ENCODE measurements at regions not wholly inside any gene's neighbourhood (a gene's known extent, or its start where the extent isn't known, plus 50 kb on each side); places are given as distances from the start of the nearest gene placed in this dataset.

- no peak for DNase-seq (ENCODE audit: low spot score)
Observed at GRCh38 chr11:122317305-122317704, 201.3 kb upstream of the BLID start.

DNA sequence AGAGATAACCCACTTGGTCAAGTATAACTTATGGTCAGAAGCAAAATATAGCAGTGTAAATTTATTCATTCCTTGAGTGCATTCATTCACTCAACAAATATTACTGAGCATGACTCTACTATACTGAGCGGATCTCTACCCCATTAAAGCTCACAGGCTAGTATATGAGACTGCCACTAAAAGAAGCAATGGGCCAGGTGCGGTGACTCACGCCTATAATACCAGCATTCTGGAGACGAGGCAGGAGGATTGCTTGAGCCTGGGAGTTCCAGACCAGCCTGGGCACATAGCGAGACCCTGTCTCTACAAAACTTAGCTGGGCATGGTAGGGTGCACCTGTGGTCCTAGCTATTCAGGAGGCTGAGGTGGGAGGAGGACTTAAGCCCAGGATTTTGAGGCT lies 197.6 kb upstream of the BLID start:
- DNase-seq (ENCODE audit: low spot score), result no peak

DNA sequence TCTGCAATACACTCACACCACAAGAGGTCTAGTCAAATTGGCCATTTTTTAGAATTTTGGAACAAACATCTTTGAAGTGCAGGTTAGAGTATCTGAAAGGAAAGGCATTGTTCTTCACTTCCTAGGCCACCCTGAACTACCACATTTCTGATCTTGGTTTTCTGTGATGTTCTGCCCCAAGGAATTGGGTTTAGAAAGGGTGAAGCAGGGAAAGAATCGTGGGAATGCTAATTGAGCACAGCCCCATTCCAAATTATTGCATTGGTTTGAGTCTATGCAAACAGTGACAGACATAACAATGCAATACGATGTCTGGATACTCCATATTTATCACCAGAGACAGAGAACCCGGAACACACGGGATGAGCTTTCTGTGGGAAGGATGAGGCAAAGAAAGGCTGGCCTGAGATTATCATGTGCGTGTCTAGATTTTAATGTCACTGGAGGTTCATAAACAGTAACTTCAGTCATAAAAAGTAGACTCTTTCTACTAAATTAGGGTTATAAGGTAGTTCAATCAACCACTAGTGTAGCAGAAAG lies 195.3 kb upstream of the BLID start:
- no peak for DNase-seq (ENCODE audit: low spot score)

DNA sequence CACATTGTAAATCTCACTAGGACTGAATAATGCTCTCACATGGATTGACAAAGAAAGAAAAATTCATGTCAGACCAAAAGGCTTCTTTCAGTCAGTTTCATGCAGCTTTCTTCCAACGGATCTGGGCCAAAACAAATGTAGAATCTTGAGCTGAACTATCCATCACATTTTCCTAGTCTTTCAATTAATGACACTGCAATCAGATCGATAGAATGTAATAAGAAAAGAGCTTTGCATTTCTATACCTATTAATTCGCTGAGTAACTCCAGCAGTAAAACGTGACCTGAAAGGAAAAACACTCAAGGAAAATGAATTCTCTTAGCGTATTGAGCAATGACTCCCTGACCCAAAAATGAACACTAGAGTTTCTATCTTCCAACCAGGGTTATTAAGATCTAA lies 194.8 kb upstream of the BLID start:
- DNase-seq (ENCODE audit: low spot score), result no peak

GRCh38 chr11:122309262-122309925 lies 193.4 kb upstream of the BLID start:
- no peak for DNase-seq (ENCODE audit: low spot score)

GRCh38 chr11:122308226-122308625 lies 192.2 kb upstream of the BLID start:
- DNase-seq (ENCODE audit: low spot score), result no peak

DNA sequence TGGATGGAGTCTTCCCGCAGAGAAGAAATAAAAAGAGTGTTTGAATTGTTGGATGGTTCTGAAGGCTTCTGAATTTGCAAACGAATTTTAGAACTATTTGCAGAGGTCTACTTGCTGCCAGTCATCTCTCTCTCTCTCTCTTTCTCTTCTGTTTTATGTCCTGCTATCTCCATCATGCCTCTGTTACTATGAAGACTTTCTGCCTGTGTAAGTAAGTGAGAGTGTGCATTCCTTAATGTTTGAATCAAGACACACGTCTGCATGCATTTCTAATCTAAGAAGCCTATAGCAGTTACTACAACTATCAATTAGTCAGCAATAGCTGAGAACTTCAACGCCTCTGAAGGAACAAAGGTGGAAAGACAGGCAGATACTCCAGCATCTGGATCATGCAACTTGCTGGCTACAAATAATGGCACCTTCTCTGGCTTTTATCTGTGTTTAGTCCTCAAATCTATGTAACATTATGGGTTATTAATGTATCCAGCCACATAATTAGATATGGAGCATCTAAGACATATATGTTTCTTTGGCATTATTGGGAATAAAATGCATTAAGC lies 191.5 kb upstream of the BLID start:
- DNase-seq (ENCODE audit: low spot score), result no peak

DNA sequence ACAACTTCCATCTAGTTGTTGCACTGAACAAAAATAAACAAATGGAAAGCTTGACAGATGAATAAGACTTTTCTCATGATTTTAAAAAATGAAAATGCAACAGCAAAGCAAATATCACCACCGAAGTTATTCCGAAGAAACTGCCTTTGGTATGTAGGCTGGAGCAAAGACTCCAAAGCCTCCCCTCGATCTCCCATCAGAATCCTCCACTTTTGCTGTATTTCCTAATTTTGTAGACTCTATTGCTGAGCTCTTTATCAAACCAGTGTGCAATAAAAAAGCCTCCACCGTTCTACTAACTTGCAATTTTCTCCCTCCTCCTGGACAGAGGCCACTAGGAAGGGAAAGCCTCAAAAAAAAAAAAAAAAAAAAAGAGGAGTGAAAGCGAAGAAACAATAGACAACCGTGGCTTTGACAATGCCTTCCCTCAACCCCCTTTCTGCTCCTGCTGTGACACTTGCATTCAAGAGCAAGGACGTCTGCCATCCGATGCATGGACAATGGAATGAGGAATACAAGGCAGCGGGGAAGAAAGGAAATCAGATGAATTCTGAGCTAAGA lies 190.9 kb upstream of the BLID start:
- DNase-seq (ENCODE audit: low spot score), result no peak

DNA sequence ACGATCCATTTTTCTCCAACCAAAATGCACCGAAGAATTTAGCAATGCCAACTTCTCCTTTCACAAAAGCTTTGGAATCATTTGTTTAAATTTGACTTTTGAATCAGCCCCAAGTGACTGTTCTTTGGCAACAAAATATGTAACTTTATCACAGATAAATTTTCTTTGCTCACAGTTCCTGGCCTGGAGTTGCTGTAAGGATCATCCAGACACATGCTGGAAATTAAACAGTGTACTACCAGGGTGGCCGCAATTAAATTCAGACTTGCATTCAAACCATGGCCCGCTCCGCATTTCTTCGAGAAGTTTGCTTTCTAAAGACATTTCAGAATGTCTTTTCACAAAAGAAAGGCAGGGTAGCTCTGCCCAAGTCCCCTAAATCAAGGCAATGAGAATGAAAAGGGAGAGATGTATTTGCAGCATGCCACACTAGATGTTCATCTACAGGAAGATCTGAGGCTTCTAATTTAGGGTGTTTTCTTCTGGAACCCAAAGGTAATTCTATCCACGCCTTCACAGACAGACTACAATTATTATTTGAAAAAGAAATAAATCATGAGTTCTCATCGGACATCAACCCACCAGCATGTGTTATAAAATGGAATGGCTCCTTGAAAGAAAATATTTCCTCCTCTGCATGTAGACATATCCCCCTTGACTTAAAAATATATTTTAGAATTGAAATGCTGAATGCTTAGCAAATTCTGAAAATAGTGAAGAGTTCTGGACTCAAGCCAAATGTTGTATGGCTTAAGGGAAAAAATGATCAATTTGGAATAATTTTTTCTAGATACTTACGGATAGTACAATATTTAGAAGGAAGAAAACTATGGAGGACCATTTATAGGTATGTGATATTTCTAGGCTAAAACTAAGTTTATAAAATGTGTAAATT lies 189.7 kb upstream of the BLID start:
- DNase-seq (ENCODE audit: low spot score), result no peak

GRCh38 chr11:122304973-122305372 lies 189.0 kb upstream of the BLID start:
- DNase-seq (ENCODE audit: low spot score), result no peak

DNA sequence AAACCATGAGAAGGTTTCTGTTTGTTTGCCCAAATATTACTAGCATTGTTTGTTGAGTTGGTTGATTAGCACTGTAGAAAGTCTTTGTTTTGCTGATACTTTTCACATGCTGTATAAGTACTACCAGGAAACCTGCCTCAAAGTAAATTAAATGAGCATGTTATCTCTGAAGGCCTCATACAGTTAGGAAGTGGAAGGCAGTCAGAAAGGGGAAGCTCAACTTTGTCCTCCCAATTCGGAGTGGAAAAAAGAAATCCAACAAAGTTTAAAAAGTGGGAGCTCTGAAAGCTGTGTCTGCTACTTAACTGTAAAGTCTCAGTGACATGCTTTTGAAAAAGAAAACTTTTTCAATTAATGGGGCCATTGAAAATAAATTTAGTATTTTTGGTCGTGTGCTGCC lies 188.3 kb upstream of the BLID start:
- DNase-seq (ENCODE audit: low spot score), result no peak

DNA sequence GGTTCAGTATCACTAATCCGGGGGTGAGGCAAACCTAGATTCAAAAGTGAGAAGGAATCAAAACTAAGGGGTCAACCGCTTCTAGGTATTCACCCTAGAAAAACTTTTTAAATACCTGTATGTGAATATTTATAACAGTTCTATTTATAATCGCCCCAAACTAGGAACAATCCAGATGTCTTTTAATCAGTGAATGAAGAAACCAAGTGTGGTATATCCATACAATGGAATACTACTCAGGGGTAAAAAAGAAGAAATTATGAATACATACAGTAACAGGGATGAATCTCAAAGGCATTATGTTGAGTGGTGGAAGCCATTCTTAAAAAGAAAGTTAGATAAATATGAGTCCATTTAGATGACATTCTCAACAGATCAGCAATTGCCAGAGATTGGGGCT lies 178.0 kb upstream of the BLID start:
- no peak for DNase-seq (ENCODE audit: low spot score)

DNA sequence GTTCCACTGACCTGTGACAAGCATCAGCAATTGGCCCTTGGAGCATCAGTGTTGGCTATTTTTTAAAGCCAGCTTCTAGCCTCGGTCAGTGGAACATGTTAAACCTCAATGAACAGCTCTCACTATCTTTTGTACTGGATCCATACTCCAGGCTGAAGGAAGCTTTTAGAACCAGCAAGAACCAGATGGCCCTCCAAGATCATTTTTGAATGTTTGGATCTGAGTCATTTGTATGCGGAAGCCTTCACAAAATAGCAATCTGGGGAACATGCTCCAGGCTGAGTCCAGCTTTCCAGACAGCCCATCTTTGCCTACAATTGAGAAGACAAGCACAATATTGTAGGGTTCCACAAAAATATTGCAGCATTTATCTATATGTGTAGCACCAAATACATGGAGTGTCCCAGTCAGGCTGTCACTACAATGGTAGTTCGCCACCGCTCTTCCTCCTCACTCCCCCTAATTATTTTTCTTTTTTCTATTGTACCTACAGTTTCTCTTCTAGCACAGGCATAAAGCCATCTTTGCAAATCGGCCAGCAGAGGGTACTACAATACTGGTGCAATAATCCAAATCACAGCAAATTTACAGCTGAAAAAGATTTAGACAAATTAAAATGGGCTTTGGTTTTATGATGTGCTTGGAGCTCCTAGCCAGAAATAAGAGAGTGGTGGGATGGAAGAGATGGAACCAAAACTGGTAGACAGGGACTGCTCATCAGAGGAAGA lies 177.4 kb upstream of the BLID start:
- DNase-seq (ENCODE audit: low spot score), result no peak

- no peak for DNase-seq (ENCODE audit: low spot score)
Observed at GRCh38 chr11:122287401-122287800, 171.4 kb upstream of the BLID start.

GRCh38 chr11:122285070-122285988 lies 169.3 kb upstream of the BLID start:
- DNase-seq (ENCODE audit: low spot score), result no peak

GRCh38 chr11:122280870-122281269 lies 164.9 kb upstream of the BLID start:
- DNase-seq (ENCODE audit: low spot score), result no peak

DNA sequence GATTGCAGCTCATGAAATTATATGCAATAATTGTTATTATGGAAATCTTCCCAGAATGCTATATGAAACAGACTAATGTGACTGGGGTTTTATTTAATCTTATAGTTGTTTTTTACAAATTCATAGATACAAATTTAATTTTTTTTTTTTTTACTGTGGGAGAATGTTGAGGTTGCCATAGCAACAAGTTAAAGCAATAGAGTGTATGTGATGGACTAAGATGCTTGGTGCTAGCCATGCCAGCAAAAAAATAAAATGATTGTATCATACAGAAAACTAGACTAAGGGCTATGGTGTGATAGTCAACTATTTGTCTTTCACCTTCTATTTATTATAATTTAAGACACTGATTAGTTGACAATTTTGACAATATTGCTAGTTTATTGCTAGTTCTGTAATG lies 163.2 kb upstream of the BLID start:
- no peak for DNase-seq (ENCODE audit: low spot score)

DNA sequence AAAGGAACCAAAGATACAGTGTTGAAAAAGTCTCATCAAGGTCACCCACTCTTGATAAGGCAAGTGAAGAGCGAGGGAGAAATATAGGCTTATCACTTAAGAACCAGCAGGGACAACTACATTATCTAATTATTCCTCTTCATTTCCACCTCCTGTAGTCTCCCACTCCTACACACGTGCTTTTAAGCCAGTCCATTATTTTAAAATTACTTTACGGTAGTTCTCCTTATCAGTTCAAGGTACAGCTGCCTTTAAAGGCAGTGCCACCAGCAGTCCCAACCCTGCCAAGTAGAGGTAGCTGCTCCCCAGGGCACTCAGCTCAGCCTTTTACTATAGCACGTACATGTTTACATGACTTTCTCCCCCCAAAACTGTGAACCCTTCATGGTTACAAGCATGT lies 161.5 kb upstream of the BLID start:
- DNase-seq (ENCODE audit: low spot score), result no peak

GRCh38 chr11:122276221-122276620 lies 160.2 kb upstream of the BLID start:
- DNase-seq (ENCODE audit: low spot score), result no peak

DNA sequence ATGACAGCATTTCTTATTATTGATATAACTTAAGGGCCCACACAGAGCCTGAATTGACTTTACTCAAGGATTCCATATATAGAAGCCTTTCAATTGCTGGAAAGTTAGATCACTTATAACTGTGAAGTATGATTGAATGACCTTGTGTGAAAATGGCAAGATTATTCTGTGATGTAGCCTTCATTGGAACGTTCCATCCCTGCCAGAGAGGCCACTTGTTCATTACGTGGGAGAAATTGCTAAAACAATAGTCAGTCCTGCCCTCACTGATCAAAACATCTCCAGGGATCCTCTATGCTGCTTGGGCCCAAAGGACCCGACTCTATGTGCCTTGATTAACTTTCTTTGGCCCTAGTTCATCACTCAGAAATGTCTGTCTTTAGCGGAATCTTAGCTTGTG lies 159.5 kb upstream of the BLID start:
- no peak for DNase-seq (ENCODE audit: low spot score)

All from HuH-7 (cell line).